IMR-90 (cell line): ENCODE measurements at regions not wholly inside any gene's neighbourhood (a gene's known extent, or its start where the extent isn't known, plus 50 kb on each side); places are given as distances from the start of the nearest gene placed in this dataset.

Experiments used
- CTCF ChIP-seq: conservative IDR thresholded peaks from 2 replicates; pipeline ENCODE4 v1.5.1; 2012; ENCODE audit warnings: mild to moderate bottlenecking, low read depth, low read length, improper control_type of control experiment
- MAFK ChIP-seq: IDR thresholded peaks from 2 replicates; pipeline ENCODE4 v1.6.1; 2012; ENCODE audit warnings: low read depth, low read length, improper control_type of control experiment
- MAZ ChIP-seq: IDR thresholded peaks from 2 replicates; pipeline ENCODE4 v1.6.1; 2012; ENCODE audit warnings: low read depth, mild to moderate bottlenecking, low read length, improper control_type of control experiment, moderate library complexity, borderline replicate concordance
- MXI1 ChIP-seq: IDR thresholded peaks from 2 replicates; pipeline ENCODE4 v1.6.1; 2012; ENCODE audit warnings: low read depth, mild to moderate bottlenecking, low read length, moderate library complexity, borderline replicate concordance
- RAD21 ChIP-seq: IDR thresholded peaks from 2 replicates; pipeline ENCODE4 v1.6.1; 2012; ENCODE audit warnings: low read length, improper control_type of control experiment
- SMC3 ChIP-seq: fragments of 150-350 bp; IDR thresholded peaks from 2 replicates; pipeline ENCODE4 v1.6.1; 2016; ENCODE audit warnings: low read depth, mild to moderate bottlenecking, antibody characterized with exemption, low read length, moderate library complexity

- TF ChIP-seq MAZ (no peak), SMC3 (no peak), RAD21 (no peak), CTCF (no peak), MAFK (no peak), MXI1 (no peak)
Observed at GRCh38 chr1:193951984-193952383, 765.6 kb upstream of the B3GALT2 start.
